SK-N-SH treated with all-trans-retinoic acid at 6 μM for 48 hours (cell line): ENCODE measurements at regions not wholly inside any gene's neighbourhood (a gene's known extent, or its start where the extent isn't known, plus 50 kb on each side); places are given as distances from the start of the nearest gene placed in this dataset.

Experiments used
- ATAC-seq: fragments of 200-7000 bp; cut with Tn5 transposase; 3 replicates; pipeline ENCODE4 v1.9.1; 2020; ENCODE audit warnings: mild to moderate bottlenecking, moderate library complexity
- ARNTL ChIP-seq: fragments of 450-650 bp; formaldehyde crosslinking; IDR thresholded peaks from 2 replicates; pipeline ENCODE4 v1.5.0; 2020; ENCODE audit warnings: low read depth, mild to moderate bottlenecking, moderate library complexity, borderline replicate concordance
- BACH2 ChIP-seq: fragments of 250-450 bp; sonication (Bioruptor Pico); IDR thresholded peaks from 2 replicates; pipeline ENCODE4 v1.9.0; 2021; ENCODE audit warnings: mild to moderate bottlenecking, borderline replicate concordance
- CSDC2 ChIP-seq: fragments of 250-450 bp; sonication (Bioruptor Pico); IDR thresholded peaks from 2 replicates; pipeline ENCODE4 v1.5.0; 2020; ENCODE audit warnings: mild to moderate bottlenecking, moderate library complexity
- ESRRG ChIP-seq: fragments of 250-450 bp; sonication (Bioruptor Pico); IDR thresholded peaks from 2 replicates; pipeline ENCODE4 v1.6.1; 2021; ENCODE audit warnings: mild to moderate bottlenecking
- ISL1 ChIP-seq: fragments of 250-450 bp; sonication (Bioruptor Pico); IDR thresholded peaks from 2 replicates; pipeline ENCODE4 v2.1.2; 2022; ENCODE audit warnings: mild to moderate bottlenecking, moderate library complexity
- OSR1 ChIP-seq: fragments of 250-450 bp; sonication (Bioruptor Pico); IDR thresholded peaks from 2 replicates; pipeline ENCODE4 v1.8.0; 2022; ENCODE audit warnings: moderate library complexity, mild to moderate bottlenecking, inconsistent platforms
- SNAI2 ChIP-seq: fragments of 250-450 bp; sonication (Bioruptor Pico); IDR thresholded peaks from 2 replicates; pipeline ENCODE4 v1.5.0; 2020; ENCODE audit warnings: mild to moderate bottlenecking, moderate library complexity
- TCF4 ChIP-seq: fragments of 250-450 bp; sonication (Bioruptor Pico); IDR thresholded peaks from 2 replicates; pipeline ENCODE4 v1.8.0; 2021; ENCODE audit warnings: mild to moderate bottlenecking, moderate library complexity, borderline replicate concordance
- TOX ChIP-seq: fragments of 250-450 bp; sonication (Bioruptor Pico); IDR thresholded peaks from 2 replicates; pipeline ENCODE4 v1.8.0; 2021; ENCODE audit warnings: mild to moderate bottlenecking, moderate library complexity, borderline replicate concordance
- ZC3H10 ChIP-seq: fragments of 250-450 bp; sonication (Bioruptor Pico); IDR thresholded peaks from 2 replicates; pipeline ENCODE4 v1.5.1; 2021; ENCODE audit warnings: mild to moderate bottlenecking, moderate library complexity
- ZFP3 ChIP-seq: fragments of 250-450 bp; sonication (Bioruptor Pico); IDR thresholded peaks from 2 replicates; pipeline ENCODE4 v1.5.0; 2020; ENCODE audit warnings: mild to moderate bottlenecking, moderate library complexity
- ZFP30 ChIP-seq: fragments of 450-650 bp; formaldehyde crosslinking; IDR thresholded peaks from 2 replicates; pipeline ENCODE4 v1.5.0; 2022; ENCODE audit warnings: mild to moderate bottlenecking, moderate library complexity
- ZNF565 ChIP-seq: fragments of 450-650 bp; formaldehyde crosslinking; conservative IDR thresholded peaks from 2 replicates; pipeline ENCODE4 v1.5.0; 2020; ENCODE audit warnings: low read depth, mild to moderate bottlenecking, moderate library complexity
- ZNF70 ChIP-seq: fragments of 450-650 bp; formaldehyde crosslinking; IDR thresholded peaks from 2 replicates; pipeline ENCODE4 v1.5.0; 2020; ENCODE audit warnings: mild to moderate bottlenecking, moderate library complexity
- ZNF8 ChIP-seq: fragments of 450-650 bp; formaldehyde crosslinking; IDR thresholded peaks from 2 replicates; pipeline ENCODE4 v1.5.0; 2020; ENCODE audit warnings: mild to moderate bottlenecking, moderate library complexity
- TF ChIP-seq, protein P1 (sequence below): fragments of 250-450 bp; sonication (Bioruptor Pico); IDR thresholded peaks from 2 replicates; pipeline ENCODE4 v1.5.0; 2020; ENCODE audit warnings: mild to moderate bottlenecking, moderate library complexity
- TF ChIP-seq, protein P2 (sequence below): fragments of 250-450 bp; sonication (Bioruptor Pico); IDR thresholded peaks from 2 replicates; pipeline ENCODE4 v1.5.1; 2020; ENCODE audit warnings: low read depth, mild to moderate bottlenecking, moderate library complexity
- TF ChIP-seq, protein P3 (sequence below): fragments of 250-450 bp; sonication (Bioruptor Pico); IDR thresholded peaks from 2 replicates; pipeline ENCODE4 v1.8.0; 2021; ENCODE audit warnings: low read depth, mild to moderate bottlenecking, moderate library complexity, borderline replicate concordance
- TF ChIP-seq, protein P4 (sequence below): fragments of 250-450 bp; sonication (Bioruptor Pico); IDR thresholded peaks from 2 replicates; pipeline ENCODE4 v1.5.1; 2021; ENCODE audit warnings: mild to moderate bottlenecking, moderate library complexity
- TF ChIP-seq, protein P5 (sequence below): fragments of 250-450 bp; sonication (Bioruptor Pico); IDR thresholded peaks from 2 replicates; pipeline ENCODE4 v1.8.0; 2020; ENCODE audit warnings: mild to moderate bottlenecking, moderate library complexity, borderline replicate concordance

DNA sequence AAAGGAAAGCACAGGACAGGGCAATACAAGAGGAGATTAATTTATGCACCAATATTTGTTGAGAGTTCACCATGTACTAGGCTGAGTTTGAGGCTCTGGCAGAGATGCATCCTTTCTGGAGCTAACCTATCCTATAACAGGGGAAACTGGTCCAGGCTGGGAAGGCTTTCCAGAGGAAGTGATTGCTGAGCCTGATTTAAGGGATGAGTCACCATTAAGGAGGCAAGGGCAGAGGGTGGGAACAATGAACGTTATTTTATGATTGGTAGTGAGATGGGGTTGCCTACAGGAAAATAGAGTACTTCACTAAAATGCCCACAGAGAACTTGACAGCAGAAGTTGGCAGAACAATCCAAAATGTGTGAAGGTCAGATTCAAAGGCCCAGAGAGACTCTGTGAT, 141.4 kb downstream of the PLPP3 start:
- ATAC-seq, result 0 out of 3 replicates have a peak, but pooled peaks have one; percentile 17
- TF ChIP-seq ZNF8 (CRISPR knock-in tag), result no peak

DNA sequence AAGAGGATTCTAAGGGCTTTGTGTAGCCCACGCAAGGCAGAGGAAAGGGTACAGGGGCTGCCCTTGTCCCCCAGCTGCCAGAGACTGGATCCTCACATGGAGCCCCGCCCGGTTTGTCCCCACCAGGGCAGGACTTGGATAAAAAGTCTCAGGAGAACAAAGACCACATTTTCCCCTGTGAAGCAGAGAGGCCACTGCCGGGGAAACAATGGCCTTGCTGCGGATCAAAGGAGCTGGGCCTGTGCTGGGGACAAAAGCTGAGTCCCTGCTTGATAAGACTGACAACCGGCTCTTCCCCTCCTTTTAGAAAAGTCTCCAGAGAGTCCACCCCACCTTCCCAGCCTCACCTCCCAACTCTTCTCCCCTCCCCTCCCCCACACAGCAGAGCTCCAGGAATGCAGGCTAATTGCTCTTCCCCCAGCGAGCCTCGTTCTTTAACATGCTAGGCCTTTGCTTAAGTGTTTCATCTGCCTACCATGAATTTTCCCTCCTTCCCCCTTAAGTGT, 142.4 kb downstream of the PLPP3 start:
- no peak for ATAC-seq
- TF ChIP-seq, protein P1, sequence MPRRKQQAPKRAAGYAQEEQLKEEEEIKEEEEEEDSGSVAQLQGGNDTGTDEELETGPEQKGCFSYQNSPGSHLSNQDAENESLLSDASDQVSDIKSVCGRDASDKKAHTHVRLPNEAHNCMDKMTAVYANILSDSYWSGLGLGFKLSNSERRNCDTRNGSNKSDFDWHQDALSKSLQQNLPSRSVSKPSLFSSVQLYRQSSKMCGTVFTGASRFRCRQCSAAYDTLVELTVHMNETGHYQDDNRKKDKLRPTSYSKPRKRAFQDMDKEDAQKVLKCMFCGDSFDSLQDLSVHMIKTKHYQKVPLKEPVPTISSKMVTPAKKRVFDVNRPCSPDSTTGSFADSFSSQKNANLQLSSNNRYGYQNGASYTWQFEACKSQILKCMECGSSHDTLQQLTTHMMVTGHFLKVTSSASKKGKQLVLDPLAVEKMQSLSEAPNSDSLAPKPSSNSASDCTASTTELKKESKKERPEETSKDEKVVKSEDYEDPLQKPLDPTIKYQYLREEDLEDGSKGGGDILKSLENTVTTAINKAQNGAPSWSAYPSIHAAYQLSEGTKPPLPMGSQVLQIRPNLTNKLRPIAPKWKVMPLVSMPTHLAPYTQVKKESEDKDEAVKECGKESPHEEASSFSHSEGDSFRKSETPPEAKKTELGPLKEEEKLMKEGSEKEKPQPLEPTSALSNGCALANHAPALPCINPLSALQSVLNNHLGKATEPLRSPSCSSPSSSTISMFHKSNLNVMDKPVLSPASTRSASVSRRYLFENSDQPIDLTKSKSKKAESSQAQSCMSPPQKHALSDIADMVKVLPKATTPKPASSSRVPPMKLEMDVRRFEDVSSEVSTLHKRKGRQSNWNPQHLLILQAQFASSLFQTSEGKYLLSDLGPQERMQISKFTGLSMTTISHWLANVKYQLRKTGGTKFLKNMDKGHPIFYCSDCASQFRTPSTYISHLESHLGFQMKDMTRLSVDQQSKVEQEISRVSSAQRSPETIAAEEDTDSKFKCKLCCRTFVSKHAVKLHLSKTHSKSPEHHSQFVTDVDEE (CRISPR knock-in tag), result no peak
- TF ChIP-seq ARNTL (no peak), OSR1 (CRISPR knock-in tag) (no peak), TOX (CRISPR knock-in tag) (no peak), ISL1 (CRISPR knock-in tag) (no peak), ZFP30 (no peak), ZFP3 (CRISPR knock-in tag) (no peak), SNAI2 (CRISPR knock-in tag) (no peak), ZC3H10 (CRISPR knock-in tag) (no peak), ZNF8 (CRISPR knock-in tag) (no peak)
- TF ChIP-seq, protein P2, sequence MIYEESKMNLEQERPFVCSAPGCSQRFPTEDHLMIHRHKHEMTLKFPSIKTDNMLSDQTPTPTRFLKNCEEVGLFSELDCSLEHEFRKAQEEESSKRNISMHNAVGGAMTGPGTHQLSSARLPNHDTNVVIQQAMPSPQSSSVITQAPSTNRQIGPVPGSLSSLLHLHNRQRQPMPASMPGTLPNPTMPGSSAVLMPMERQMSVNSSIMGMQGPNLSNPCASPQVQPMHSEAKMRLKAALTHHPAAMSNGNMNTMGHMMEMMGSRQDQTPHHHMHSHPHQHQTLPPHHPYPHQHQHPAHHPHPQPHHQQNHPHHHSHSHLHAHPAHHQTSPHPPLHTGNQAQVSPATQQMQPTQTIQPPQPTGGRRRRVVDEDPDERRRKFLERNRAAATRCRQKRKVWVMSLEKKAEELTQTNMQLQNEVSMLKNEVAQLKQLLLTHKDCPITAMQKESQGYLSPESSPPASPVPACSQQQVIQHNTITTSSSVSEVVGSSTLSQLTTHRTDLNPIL (CRISPR knock-in tag), result no peak
- TF ChIP-seq, protein P3, sequence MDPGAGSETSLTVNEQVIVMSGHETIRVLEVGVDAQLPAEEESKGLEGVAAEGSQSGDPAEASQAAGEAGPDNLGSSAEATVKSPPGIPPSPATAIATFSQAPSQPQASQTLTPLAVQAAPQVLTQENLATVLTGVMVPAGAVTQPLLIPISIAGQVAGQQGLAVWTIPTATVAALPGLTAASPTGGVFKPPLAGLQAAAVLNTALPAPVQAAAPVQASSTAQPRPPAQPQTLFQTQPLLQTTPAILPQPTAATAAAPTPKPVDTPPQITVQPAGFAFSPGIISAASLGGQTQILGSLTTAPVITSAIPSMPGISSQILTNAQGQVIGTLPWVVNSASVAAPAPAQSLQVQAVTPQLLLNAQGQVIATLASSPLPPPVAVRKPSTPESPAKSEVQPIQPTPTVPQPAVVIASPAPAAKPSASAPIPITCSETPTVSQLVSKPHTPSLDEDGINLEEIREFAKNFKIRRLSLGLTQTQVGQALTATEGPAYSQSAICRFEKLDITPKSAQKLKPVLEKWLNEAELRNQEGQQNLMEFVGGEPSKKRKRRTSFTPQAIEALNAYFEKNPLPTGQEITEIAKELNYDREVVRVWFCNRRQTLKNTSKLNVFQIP, result no peak
- TF ChIP-seq, protein P4, sequence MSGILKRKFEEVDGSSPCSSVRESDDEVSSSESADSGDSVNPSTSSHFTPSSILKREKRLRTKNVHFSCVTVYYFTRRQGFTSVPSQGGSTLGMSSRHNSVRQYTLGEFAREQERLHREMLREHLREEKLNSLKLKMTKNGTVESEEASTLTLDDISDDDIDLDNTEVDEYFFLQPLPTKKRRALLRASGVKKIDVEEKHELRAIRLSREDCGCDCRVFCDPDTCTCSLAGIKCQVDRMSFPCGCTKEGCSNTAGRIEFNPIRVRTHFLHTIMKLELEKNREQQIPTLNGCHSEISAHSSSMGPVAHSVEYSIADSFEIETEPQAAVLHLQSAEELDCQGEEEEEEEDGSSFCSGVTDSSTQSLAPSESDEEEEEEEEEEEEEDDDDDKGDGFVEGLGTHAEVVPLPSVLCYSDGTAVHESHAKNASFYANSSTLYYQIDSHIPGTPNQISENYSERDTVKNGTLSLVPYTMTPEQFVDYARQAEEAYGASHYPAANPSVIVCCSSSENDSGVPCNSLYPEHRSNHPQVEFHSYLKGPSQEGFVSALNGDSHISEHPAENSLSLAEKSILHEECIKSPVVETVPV (CRISPR knock-in tag), result no peak

DNA sequence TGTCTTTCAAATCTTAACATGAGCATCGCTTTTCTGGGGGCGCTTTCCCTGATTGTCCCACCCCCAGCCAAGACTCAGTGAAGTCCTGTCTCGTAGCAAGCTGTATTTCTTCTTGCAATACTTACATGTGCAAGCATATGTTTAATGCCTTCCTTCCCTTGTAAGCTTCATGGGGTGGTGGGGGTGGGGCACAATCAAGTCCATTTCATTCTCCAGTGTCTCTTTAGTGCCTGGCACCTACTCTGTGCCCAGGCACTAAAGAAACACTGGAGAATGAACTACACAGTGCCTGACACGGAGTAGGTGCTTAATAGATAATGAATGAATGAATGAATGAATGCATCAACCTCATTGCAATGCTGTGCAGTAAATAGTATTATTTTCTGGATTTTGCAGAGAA, 143.1 kb downstream of the PLPP3 start:
- TF ChIP-seq ZNF8 (CRISPR knock-in tag), result no peak
- TF ChIP-seq, protein P5, sequence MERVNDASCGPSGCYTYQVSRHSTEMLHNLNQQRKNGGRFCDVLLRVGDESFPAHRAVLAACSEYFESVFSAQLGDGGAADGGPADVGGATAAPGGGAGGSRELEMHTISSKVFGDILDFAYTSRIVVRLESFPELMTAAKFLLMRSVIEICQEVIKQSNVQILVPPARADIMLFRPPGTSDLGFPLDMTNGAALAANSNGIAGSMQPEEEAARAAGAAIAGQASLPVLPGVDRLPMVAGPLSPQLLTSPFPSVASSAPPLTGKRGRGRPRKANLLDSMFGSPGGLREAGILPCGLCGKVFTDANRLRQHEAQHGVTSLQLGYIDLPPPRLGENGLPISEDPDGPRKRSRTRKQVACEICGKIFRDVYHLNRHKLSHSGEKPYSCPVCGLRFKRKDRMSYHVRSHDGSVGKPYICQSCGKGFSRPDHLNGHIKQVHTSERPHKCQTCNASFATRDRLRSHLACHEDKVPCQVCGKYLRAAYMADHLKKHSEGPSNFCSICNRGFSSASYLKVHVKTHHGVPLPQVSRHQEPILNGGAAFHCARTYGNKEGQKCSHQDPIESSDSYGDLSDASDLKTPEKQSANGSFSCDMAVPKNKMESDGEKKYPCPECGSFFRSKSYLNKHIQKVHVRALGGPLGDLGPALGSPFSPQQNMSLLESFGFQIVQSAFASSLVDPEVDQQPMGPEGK (CRISPR knock-in tag), result no peak
- TF ChIP-seq OSR1 (CRISPR knock-in tag), result no peak
- TF ChIP-seq ARNTL, result no peak
- no peak for TF ChIP-seq TCF4 (CRISPR knock-in tag)
- no peak for TF ChIP-seq ZFP30
- TF ChIP-seq, protein P1 (CRISPR knock-in tag), result no peak
- no peak for TF ChIP-seq BACH2 (CRISPR knock-in tag)
- TF ChIP-seq, protein P4 (CRISPR knock-in tag), result no peak
- no peak for TF ChIP-seq ESRRG (CRISPR knock-in tag)
- TF ChIP-seq ZC3H10 (CRISPR knock-in tag), result no peak
- TF ChIP-seq ISL1 (CRISPR knock-in tag), result no peak
- TF ChIP-seq TOX (CRISPR knock-in tag), result no peak
- no peak for TF ChIP-seq SNAI2 (CRISPR knock-in tag)
- TF ChIP-seq CSDC2 (CRISPR knock-in tag), result no peak
- TF ChIP-seq ZNF70 (CRISPR knock-in tag), result no peak
- no peak for TF ChIP-seq ZNF565 (CRISPR knock-in tag)
- TF ChIP-seq ZFP3 (CRISPR knock-in tag), result no peak
- TF ChIP-seq, protein P2 (CRISPR knock-in tag), result no peak
- no peak for ATAC-seq
